HAP-1 (cell line): ENCODE measurements at regions not wholly inside any gene's neighbourhood (a gene's known extent, or its start where the extent isn't known, plus 50 kb on each side); places are given as distances from the start of the nearest gene placed in this dataset.

Experiments
- DNase-seq, 2 experiments: peaks; one replicate each; pipeline ENCODE4 v3.0.0-alpha.2; 2016 to 2020; ENCODE audit warnings: low spot score in 2 of 2
- H3K27me3 ChIP-seq: fragments of 250-450 bp; sonication (Bioruptor Pico); 2 replicates; pipeline ENCODE4 v1.5.1; 2020; ENCODE audit warnings: low read depth, mild to moderate bottlenecking, moderate library complexity
- H3K36me3 ChIP-seq: fragments of 250-450 bp; sonication (Bioruptor Pico); replicated peaks from 2 replicates; pipeline ENCODE4 v1.5.1; 2020; ENCODE audit warnings: mild to moderate bottlenecking
- H3K4me1 ChIP-seq: fragments of 250-450 bp; sonication (Bioruptor Pico); 2 replicates; pipeline ENCODE4 v1.5.1; 2020; ENCODE audit warnings: mild to moderate bottlenecking
- H3K4me3 ChIP-seq: fragments of 250-450 bp; sonication (Bioruptor Pico); 2 replicates; pipeline ENCODE4 v1.5.1; 2020; ENCODE audit warnings: mild to moderate bottlenecking, moderate library complexity
- H3K9me3 ChIP-seq: fragments of 250-450 bp; sonication (Bioruptor Pico); 2 replicates; pipeline ENCODE4 v1.5.1; 2020; ENCODE audit warnings: mild to moderate bottlenecking, moderate library complexity
- in situ Hi-C: fragments of 300-500 bp; cut with MboI; formaldehyde crosslinking; loops from 3 replicates; pipeline ENCODE4 v1.14.3; 2020; ENCODE audit warnings: low sequenced_read_pairs, inconsistent platforms, mixed read lengths

DNA sequence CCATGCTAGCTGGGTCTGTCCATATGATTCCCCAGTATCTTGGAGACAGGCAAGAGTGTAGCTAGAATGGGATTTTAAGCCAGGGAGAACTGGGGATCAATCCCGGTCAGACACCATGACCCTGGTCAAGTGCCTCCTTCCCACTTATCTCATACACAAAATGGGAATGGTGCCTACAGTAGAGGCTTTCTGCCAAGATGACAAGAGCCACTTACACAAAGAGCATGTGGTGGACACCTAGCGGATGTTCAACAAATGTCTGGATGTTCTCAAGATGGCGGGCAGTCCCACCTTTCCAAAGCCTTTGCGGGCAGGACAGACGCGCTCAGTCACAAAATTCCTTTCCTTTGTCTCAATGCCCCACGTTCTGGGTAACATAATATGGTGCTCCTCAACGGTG, 57.3 kb downstream of the MAF start:
- no peak for DNase-seq

DNA sequence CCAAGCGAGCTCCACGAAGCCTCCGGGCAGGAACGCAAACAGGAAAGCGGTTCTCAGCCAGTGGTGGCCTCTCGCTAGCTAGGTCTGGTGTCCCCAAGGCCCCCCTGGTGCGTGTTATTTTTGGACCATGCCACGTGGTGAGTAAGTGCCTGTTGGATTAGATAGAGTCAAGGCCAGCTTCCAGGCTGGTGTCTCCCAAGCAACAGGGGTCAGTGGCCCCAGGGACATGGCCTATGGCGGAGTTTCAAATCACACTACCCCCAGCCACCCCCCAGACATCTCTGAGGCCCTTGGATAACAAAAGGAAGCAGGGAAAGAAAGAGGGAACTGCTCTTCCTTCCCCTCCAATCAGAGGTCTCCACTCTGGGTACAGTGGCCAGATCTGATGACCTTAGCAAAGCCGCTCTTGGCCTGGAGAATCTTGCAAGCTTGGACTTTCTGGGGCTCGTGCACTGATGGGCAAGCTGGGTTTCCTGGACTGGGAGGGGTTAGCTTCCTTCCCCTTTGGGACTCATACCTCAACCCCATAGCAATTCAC, 58.2 kb downstream of the MAF start:
- Histone ChIP-seq H3K9me3 (no peaks in the 10 kb centered on the region), H3K27me3 (no peaks in the 10 kb centered on the region), H3K4me1 (no peaks in the 10 kb centered on the region), H3K4me3 (no peak overlapping the region), H3K36me3 (no peaks in the 10 kb centered on the region)
- no peak for DNase-seq
- in situ Hi-C loops = no loop called here

More for the DNA sequence above, 57.3 kb downstream of the MAF start:
- in situ Hi-C loops = no loop called here
- H3K36me3 ChIP-seq = no peaks in the 10 kb centered on the region
- no peak overlapping the region for H3K4me3 ChIP-seq
- H3K27me3 ChIP-seq = no peaks in the 10 kb centered on the region
- no peaks in the 10 kb centered on the region for H3K9me3 ChIP-seq
- H3K4me1 ChIP-seq = no peaks in the 10 kb centered on the region

DNA sequence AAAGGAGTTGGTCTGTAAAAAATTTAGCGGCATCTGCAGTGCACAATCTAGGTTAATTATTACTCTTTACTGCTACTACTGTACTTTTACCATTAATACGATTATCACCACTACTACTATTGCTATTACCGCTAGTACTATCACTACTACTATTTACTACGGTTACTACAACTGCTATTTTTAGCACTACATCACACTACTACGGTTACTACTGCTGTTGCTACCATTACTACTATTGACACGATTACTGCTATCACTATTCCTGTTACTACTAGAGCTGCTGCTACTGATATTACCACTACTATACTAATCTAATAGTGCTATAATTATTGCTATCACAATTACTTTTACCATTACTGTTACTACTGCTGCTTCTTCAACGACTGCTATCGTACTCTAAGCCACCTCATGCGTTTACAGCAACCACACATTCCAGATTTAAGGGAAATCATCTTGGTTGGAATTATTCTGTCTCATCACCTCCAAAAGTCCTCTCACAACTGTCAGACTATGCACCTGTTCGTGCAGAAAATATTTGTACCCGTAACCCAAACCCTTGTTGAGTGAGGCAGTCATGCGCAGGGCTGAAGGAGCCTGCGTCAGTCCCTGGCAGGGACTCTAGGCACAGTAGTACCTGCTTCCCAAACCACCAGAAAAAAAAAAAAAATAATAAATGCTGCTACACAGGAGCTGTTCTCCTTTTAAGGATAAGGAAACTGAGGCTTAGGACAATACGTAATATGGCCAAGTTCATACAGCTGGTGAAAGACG, 59.5 kb downstream of the MAF start:
- in situ Hi-C loops = no loop called here
- H3K4me3 ChIP-seq = no peak overlapping the region
- H3K36me3 ChIP-seq = no peaks in the 10 kb centered on the region
- no peaks in the 10 kb centered on the region for H3K27me3 ChIP-seq
- no peaks in the 10 kb centered on the region for H3K4me1 ChIP-seq
- no peak for DNase-seq
- no peaks in the 10 kb centered on the region for H3K9me3 ChIP-seq

DNA sequence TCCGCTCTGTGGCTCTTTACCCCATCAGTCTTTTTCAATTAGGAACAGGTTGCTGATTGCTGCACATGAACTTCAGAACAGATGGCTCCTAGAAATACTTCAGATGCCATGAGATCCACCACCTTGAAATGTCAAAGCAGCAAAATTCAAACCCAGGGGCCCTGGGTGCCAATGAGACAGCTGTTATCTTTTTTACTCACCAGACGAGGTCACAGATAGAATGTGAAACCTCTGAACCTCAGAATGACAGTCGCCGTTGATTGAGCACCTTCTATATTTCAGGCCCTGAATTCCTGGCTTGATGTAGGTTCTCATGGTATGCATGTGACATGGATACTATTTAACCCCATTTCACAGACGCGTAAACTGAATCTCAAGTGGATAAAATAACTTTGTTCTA, 63.0 kb downstream of the MAF start:
- Histone ChIP-seq H3K36me3 (no peaks in the 10 kb centered on the region), H3K4me3 (no peak overlapping the region), H3K9me3 (no peaks in the 10 kb centered on the region), H3K4me1 (no peaks in the 10 kb centered on the region), H3K27me3 (no peaks in the 10 kb centered on the region)
- DNase-seq = no peak
- in situ Hi-C loops = no loop called here

DNA sequence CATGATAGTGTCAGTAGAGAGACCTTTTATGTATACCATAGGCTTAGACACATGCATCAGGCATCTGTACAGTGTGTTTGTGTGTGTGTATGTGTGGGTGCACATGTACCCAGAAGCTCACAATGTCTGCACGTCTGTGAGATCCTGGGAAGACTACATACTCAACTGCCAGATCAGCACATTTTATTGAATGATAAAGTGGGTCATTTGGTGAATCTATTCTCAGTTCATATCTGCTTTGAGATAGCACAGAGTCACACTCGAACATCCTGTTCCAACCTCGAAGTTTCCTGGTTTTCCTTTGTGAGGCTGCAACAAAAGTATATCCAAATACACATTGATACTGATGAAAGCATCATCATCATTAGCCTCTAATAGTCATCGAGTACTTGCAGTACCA, 63.6 kb downstream of the MAF start:
- Histone ChIP-seq H3K4me1 (no peaks in the 10 kb centered on the region), H3K9me3 (no peaks in the 10 kb centered on the region), H3K36me3 (no peaks in the 10 kb centered on the region), H3K27me3 (no peaks in the 10 kb centered on the region), H3K4me3 (no peak overlapping the region)
- in situ Hi-C loops = no loop called here
- DNase-seq = no peak

DNA sequence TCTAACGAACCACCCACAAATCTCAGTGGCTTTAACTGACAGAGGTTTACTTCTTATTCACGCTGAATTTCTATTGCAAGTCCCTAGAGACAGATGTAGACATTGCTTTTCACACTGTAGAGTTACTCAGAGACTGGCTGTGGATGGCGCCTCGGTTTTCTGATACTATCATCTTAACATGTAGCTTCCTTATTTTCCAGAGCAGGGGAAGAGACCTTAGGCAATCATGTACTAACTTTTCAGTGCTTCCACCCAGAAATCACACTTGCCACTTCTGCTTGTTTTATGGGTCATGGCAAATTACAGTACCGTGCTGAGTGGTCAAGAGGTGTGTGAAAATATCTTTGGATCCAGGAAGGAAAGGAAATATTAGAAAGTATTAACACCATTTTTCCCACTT, 65.4 kb downstream of the MAF start:
- H3K4me3 ChIP-seq = no peak overlapping the region
- no peak for DNase-seq
- in situ Hi-C loops = no loop called here
- H3K27me3 ChIP-seq = no peaks in the 10 kb centered on the region
- H3K9me3 ChIP-seq = no peaks in the 10 kb centered on the region
- no peaks in the 10 kb centered on the region for H3K4me1 ChIP-seq
- no peaks in the 10 kb centered on the region for H3K36me3 ChIP-seq

DNA sequence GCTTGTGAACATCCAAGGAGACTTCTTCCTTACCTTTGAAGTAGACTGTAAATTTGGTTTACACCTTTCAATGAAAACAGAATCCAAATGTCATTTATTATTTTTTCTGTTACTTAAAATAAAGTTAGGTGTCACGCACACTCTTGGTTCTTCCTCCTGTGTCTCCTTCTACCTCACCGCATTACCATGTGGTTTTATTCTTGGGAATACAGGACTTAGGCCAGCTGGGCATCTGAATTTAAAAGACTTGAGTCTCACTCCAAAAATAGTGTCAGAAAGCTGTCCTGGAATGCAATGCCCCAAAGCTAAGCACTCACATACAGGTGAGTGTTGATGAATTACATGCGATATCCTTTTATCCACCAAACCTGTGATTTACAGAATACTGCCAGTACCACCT, 66.4 kb downstream of the MAF start:
- no peak overlapping the region for H3K4me3 ChIP-seq
- in situ Hi-C loops = no loop called here
- no peaks in the 10 kb centered on the region for H3K9me3 ChIP-seq
- no peaks in the 10 kb centered on the region for H3K4me1 ChIP-seq
- no peaks in the 10 kb centered on the region for H3K36me3 ChIP-seq
- no peaks in the 10 kb centered on the region for H3K27me3 ChIP-seq
- DNase-seq = no peak

DNA sequence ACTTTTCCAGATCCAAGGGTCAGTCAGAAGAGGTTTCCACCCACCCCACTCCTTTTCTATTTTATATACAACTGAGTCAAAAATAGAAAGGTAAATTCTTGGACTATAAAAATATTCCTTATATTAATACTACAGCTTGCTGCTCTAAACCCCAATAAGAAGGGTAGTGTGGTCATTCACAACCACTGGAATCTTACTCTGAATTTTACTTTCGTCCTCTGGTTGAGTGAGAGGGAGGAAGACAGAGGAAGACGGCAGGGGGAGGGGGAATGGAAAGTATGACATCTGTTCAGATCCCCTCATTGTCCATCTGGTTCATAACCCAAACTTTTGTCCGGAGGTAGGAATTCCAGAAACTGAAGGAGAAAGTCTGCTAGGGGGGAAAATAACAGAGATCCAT, 67.2 kb downstream of the MAF start:
- Histone ChIP-seq H3K36me3 (no peaks in the 10 kb centered on the region), H3K4me1 (no peaks in the 10 kb centered on the region), H3K27me3 (no peaks in the 10 kb centered on the region), H3K4me3 (no peak overlapping the region), H3K9me3 (no peaks in the 10 kb centered on the region)
- no peak for DNase-seq
- in situ Hi-C loops = no loop called here

DNA sequence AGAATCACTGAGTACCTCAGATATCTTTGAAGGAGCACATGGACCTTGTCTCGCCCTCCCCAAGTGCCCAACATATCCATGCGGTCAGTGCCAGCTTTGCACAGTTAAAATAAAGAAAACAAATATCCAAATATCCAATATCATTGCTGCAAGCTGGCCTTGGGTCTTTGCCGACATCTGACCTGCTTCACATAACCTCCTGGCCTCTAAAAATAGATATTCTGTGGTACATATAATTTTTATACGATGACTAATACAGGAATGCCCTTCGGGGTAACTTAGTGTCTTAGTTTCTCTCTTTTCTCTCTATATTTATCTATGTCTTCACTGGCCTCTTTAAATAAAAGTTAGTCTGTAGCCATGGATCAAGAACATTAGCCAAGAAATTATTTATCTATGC, 67.8 kb downstream of the MAF start:
- Histone ChIP-seq H3K4me1 (no peaks in the 10 kb centered on the region), H3K4me3 (no peak overlapping the region), H3K36me3 (no peaks in the 10 kb centered on the region), H3K9me3 (no peaks in the 10 kb centered on the region), H3K27me3 (no peaks in the 10 kb centered on the region)
- in situ Hi-C loops = no loop called here
- DNase-seq = no peak

DNA sequence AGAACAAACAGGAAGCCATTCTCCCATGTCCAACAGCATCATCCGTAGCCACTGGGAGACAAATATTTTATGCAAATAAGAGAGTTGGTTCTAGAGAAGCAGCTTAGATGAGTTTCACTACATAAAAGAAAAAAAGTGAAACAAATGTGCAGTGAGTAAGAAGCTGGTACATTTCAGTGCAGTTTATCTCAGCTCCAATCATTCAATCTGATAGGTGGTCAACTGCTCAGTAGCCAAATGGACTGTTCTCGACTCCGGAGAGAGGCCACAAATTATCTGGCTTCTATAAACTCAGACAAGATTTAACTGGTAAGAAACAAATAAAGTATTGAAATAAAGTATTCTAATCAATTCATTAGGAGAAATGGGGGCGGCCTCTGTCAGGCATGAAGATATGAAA, 68.3 kb downstream of the MAF start:
- Histone ChIP-seq H3K27me3 (no peaks in the 10 kb centered on the region), H3K9me3 (no peaks in the 10 kb centered on the region), H3K4me3 (no peak overlapping the region), H3K4me1 (no peaks in the 10 kb centered on the region), H3K36me3 (no peaks in the 10 kb centered on the region)
- in situ Hi-C loops = no loop called here
- no peak for DNase-seq

DNA sequence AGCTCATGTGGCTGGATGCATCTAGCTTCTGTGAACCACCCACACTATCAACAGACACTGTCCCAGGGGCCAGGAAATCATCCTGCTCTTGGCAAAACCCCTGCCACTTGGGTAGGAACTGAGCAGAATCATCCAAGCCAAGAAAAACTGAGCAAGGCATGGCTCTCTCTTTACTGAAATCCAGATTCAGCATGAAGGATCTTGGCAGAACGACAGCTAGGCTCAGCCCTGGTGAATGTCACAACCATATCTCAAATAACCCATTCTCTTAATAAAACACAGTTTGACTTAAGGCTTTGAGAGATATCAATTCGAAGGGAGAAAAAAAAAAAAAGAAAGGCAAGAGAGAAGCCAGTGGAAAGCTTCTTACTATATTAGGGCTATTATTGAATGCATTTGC, 72.2 kb downstream of the MAF start:
- Histone ChIP-seq H3K4me3 (no peak overlapping the region), H3K27me3 (no peaks in the 10 kb centered on the region), H3K9me3 (no peaks in the 10 kb centered on the region), H3K4me1 (no peaks in the 10 kb centered on the region), H3K36me3 (no peaks in the 10 kb centered on the region)
- in situ Hi-C loops = no loop called here
- no peak for DNase-seq

DNA sequence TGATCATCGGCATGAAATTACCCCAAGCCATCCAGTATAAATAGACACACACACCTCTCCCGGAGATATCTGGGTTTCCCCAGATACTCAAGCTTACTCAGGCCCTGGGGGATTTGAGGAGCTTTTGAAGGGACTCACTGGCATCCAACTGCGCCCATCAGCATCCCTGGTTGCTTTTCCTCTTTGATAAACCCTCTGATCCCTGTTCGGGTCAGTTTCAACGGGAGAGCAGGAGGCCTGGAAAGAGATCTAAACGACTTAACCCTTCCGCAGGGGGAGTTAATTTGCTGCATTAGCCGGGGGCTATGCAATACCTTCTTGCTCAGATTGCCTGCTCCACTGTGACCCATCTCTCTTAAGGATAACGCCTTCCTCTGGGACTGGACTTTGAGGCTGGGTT, 76.6 kb downstream of the MAF start:
- DNase-seq = no peak
- H3K9me3 ChIP-seq = no peaks in the 10 kb centered on the region

DNA sequence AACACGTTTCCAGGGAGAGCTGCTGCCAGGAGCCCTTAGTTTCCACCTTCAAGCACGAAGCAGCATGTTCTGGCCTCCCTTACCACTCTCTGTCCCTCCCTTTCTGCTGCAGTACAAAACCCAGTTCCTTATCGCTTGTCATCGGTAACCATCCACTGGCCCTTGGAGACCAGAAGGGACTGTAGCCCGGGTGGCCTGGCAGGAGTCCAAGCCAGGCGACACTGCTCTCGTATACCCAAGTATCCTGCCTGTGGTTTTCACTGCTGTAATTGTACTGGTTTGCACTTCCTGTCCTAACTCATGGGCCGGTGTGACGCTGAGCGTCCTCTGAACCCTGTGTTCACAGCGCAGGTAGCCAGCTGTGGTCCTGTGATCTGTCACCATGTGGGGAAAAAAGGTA, 81.1 kb downstream of the MAF start:
- Histone ChIP-seq H3K4me3 (no peak overlapping the region), H3K36me3 (no peaks in the 10 kb centered on the region), H3K4me1 (no peaks in the 10 kb centered on the region), H3K27me3 (no peaks in the 10 kb centered on the region), H3K9me3 (no peaks in the 10 kb centered on the region)
- in situ Hi-C loops = no loop called here
- DNase-seq = no peak

More for the DNA sequence above, 76.6 kb downstream of the MAF start:
- no peaks in the 10 kb centered on the region for H3K4me1 ChIP-seq
- in situ Hi-C loops = no loop called here
- H3K27me3 ChIP-seq = no peaks in the 10 kb centered on the region
- H3K4me3 ChIP-seq = no peak overlapping the region
- H3K36me3 ChIP-seq = no peaks in the 10 kb centered on the region

DNA sequence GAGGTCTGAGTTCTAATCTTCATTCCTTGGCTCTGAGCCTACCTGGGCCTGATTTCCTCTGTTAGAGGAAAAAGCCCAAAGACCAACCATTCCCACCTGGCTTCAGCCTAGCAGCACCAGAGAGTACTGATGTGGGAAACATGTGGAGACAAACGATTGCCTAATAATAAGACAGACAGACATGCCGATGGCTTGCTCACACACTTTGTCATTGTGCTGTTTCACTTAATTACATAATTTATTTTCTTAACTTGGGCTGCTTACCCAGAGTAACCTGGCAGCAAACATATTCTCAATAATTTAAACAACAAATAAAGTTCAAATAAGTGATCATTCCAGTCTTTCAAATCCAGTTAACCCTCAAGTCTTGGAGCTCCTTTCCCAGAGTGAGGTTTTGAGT, 83.4 kb downstream of the MAF start:
- H3K36me3 ChIP-seq = no peaks in the 10 kb centered on the region

DNA sequence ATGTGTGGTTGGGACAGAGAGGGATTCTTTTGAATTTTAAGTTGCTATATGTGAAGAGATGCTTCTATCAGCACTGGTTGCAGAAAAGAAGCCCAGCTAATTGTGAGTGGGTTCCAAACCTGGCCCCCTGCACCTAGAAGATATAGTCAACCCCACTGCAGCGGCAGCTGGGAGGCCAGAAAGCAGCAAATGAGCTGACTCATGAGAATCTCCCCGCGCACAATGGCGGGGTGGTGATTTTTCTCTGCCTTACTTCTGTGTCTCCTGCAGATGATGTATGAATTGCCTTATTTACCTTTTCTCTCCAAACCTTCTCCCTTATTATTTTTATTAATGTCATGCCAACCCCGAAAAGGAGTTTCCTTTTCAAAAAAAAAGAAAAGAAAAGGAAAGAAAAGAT, 89.7 kb downstream of the MAF start:
- H3K4me3 ChIP-seq = no peak overlapping the region
- H3K36me3 ChIP-seq = no peaks in the 10 kb centered on the region
- H3K4me1 ChIP-seq = no peaks in the 10 kb centered on the region
- H3K9me3 ChIP-seq = no peaks in the 10 kb centered on the region
- DNase-seq = no peak
- in situ Hi-C loops = no loop called here
- H3K27me3 ChIP-seq = no peaks in the 10 kb centered on the region

More for the DNA sequence above, 83.4 kb downstream of the MAF start:
- no peak for DNase-seq
- no peak overlapping the region for H3K4me3 ChIP-seq
- in situ Hi-C loops = no loop called here
- H3K9me3 ChIP-seq = no peaks in the 10 kb centered on the region
- H3K27me3 ChIP-seq = no peaks in the 10 kb centered on the region
- H3K4me1 ChIP-seq = no peaks in the 10 kb centered on the region
